ENCODE measurements at regions not wholly inside any gene's neighbourhood (a gene's known extent, or its start where the extent isn't known, plus 50 kb on each side); places are given as distances from the start of the nearest gene placed in this dataset.

DNA sequence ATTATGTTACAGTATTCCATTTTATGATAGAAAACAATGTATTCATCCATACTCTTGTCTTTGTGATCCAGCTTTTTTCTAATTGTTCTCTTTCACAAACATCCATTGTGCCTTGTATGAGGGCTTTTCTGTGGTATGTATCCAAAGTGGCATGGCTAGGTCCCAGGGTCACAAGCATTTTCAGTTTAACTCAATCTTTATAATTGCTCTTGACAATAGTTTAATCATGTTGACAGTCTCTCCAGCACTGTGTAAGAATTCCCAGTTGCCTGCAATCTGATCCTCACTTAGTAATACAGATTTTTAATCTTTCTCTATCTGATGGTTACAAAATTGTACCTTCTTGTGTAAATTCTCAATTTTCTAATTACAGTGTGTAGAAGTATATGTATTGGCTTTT lies 533.4 kb downstream of the NEBL start (continued):
- TF ChIP-seq HMGXB4 (CRISPR knock-in tag; IDR thresholded peaks at IDR 0.05; ENCODE audit: borderline replicate concordance in 1 of 2, low read depth in 1 of 2) (no peak), ZC3H4 (CRISPR knock-in tag; IDR thresholded peaks at IDR 0.05; ENCODE audit: borderline replicate concordance) (no peak), HOXA3 (CRISPR knock-in tag; IDR thresholded peaks at IDR 0.05) (no peak), ZNF678 (CRISPR knock-in tag; IDR thresholded peaks at IDR 0.05) (no peak), KAT7 (CRISPR knock-in tag; IDR thresholded peaks at IDR 0.05; ENCODE audit: borderline replicate concordance) (no peak), ZNF616 (CRISPR knock-in tag; IDR thresholded peaks at IDR 0.05; ENCODE audit: low read depth) (no peak), ZNF660 (CRISPR knock-in tag; IDR thresholded peaks at IDR 0.05; ENCODE audit: borderline replicate concordance, low read depth) (no peak), ZFYVE20 (CRISPR knock-in tag; IDR thresholded peaks at IDR 0.05; ENCODE audit: borderline replicate concordance, low read depth) (no peak), ZNF790 (CRISPR knock-in tag; IDR thresholded peaks at IDR 0.05; ENCODE audit: borderline replicate concordance) (no peak), SALL1 (CRISPR knock-in tag; IDR thresholded peaks at IDR 0.05) (no peak)
- TF ChIP-seq, protein P1, sequence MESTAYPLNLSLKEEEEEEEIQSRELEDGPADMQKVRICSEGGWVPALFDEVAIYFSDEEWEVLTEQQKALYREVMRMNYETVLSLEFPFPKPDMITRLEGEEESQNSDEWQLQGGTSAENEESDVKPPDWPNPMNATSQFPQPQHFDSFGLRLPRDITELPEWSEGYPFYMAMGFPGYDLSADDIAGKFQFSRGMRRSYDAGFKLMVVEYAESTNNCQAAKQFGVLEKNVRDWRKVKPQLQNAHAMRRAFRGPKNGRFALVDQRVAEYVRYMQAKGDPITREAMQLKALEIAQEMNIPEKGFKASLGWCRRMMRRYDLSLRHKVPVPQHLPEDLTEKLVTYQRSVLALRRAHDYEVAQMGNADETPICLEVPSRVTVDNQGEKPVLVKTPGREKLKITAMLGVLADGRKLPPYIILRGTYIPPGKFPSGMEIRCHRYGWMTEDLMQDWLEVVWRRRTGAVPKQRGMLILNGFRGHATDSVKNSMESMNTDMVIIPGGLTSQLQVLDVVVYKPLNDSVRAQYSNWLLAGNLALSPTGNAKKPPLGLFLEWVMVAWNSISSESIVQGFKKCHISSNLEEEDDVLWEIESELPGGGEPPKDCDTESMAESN (CRISPR knock-in tag; conservative IDR thresholded peaks at IDR 0.05), result no peak
- TF ChIP-seq, protein P2, sequence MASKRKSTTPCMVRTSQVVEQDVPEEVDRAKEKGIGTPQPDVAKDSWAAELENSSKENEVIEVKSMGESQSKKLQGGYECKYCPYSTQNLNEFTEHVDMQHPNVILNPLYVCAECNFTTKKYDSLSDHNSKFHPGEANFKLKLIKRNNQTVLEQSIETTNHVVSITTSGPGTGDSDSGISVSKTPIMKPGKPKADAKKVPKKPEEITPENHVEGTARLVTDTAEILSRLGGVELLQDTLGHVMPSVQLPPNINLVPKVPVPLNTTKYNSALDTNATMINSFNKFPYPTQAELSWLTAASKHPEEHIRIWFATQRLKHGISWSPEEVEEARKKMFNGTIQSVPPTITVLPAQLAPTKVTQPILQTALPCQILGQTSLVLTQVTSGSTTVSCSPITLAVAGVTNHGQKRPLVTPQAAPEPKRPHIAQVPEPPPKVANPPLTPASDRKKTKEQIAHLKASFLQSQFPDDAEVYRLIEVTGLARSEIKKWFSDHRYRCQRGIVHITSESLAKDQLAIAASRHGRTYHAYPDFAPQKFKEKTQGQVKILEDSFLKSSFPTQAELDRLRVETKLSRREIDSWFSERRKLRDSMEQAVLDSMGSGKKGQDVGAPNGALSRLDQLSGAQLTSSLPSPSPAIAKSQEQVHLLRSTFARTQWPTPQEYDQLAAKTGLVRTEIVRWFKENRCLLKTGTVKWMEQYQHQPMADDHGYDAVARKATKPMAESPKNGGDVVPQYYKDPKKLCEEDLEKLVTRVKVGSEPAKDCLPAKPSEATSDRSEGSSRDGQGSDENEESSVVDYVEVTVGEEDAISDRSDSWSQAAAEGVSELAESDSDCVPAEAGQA (IDR thresholded peaks at IDR 0.05; ENCODE audit: low read depth), result no peak
- TF ChIP-seq, protein P2 (CRISPR knock-in tag; IDR thresholded peaks at IDR 0.05; ENCODE audit: borderline replicate concordance), result no peak
- TF ChIP-seq, protein P3, sequence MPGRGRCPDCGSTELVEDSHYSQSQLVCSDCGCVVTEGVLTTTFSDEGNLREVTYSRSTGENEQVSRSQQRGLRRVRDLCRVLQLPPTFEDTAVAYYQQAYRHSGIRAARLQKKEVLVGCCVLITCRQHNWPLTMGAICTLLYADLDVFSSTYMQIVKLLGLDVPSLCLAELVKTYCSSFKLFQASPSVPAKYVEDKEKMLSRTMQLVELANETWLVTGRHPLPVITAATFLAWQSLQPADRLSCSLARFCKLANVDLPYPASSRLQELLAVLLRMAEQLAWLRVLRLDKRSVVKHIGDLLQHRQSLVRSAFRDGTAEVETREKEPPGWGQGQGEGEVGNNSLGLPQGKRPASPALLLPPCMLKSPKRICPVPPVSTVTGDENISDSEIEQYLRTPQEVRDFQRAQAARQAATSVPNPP (CRISPR knock-in tag; IDR thresholded peaks at IDR 0.05), result no peak
- TF ChIP-seq, protein P4, sequence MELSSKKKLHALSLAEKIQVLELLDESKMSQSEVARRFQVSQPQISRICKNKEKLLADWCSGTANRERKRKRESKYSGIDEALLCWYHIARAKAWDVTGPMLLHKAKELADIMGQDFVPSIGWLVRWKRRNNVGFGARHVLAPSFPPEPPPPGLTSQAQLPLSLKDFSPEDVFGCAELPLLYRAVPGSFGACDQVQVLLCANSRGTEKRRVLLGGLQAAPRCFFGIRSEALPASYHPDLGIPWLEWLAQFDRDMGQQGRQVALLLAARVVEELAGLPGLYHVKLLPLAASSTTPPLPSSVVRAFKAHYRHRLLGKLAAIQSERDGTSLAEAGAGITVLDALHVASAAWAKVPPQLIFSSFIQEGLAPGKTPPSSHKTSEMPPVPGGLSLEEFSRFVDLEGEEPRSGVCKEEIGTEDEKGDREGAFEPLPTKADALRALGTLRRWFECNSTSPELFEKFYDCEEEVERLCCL (CRISPR knock-in tag; IDR thresholded peaks at IDR 0.05; ENCODE audit: borderline replicate concordance), result no peak

Data from HepG2 (cell line).